ENCODE measurements at regions not wholly inside any gene's neighbourhood (a gene's known extent, or its start where the extent isn't known, plus 50 kb on each side); places are given as distances from the start of the nearest gene placed in this dataset.

GRCh38 chr11:112837162-112837826, 123.9 kb upstream of the NCAM1 start:
- no peak for TF ChIP-seq CTCF (IDR thresholded peaks at IDR 0.05; ENCODE audit: low read length, missing control alignments)
- no peak overlapping the region for H3K4me3 ChIP-seq (replicated peaks; ENCODE audit: low read depth, low read length)
- DNase-seq (ENCODE audit: low read depth): no peak

GRCh38 chr11:112839051-112839450, 122.2 kb upstream of the NCAM1 start:
- no peak for TF ChIP-seq CTCF (IDR thresholded peaks at IDR 0.05; ENCODE audit: low read length, missing control alignments)
- DNase-seq (ENCODE audit: low read depth): no peak
- H3K4me3 ChIP-seq (replicated peaks; ENCODE audit: low read depth, low read length): no peak overlapping the region

GRCh38 chr11:112841729-112842128, 119.5 kb upstream of the NCAM1 start:
- no peak for TF ChIP-seq CTCF (IDR thresholded peaks at IDR 0.05; ENCODE audit: low read length, missing control alignments)
- H3K4me3 ChIP-seq (replicated peaks; ENCODE audit: low read depth, low read length): no peak overlapping the region
- no peak for DNase-seq (ENCODE audit: low read depth)

- no peak for TF ChIP-seq CTCF (IDR thresholded peaks at IDR 0.05; ENCODE audit: low read length, missing control alignments)
- DNase-seq (ENCODE audit: low read depth): no peak
- H3K4me3 ChIP-seq (replicated peaks; ENCODE audit: low read depth, low read length): no peak overlapping the region
Measured at GRCh38 chr11:112842151-112842550, 119.1 kb upstream of the NCAM1 start.

- H3K4me3 ChIP-seq (replicated peaks; ENCODE audit: low read depth, low read length): no peak overlapping the region
- no peak for TF ChIP-seq CTCF (IDR thresholded peaks at IDR 0.05; ENCODE audit: low read length, missing control alignments)
- no peak for DNase-seq (ENCODE audit: low read depth)
Measured at GRCh38 chr11:112844517-112844916, 116.7 kb upstream of the NCAM1 start.

GRCh38 chr11:112847568-112847967, 113.7 kb upstream of the NCAM1 start:
- no peak for TF ChIP-seq CTCF (IDR thresholded peaks at IDR 0.05; ENCODE audit: low read length, missing control alignments)
- DNase-seq (ENCODE audit: low read depth): no peak
- H3K4me3 ChIP-seq (replicated peaks; ENCODE audit: low read depth, low read length): no peak overlapping the region
